Ammon's horn (tissue), 1 donor: ENCODE measurements at regions not wholly inside any gene's neighbourhood (a gene's known extent, or its start where the extent isn't known, plus 50 kb on each side); places are given as distances from the start of the nearest gene placed in this dataset.

Experiments
- DNase-seq: peaks from one replicate; pipeline ENCODE4 v3.0.0-alpha.2; 2016; ENCODE audit warnings: low spot score

- no peak for DNase-seq
Measured at GRCh38 chr3:117892431-117892841, 1142.2 kb downstream of the IGSF11 start.

- DNase-seq = no peak
Measured at GRCh38 chr3:117893001-117893400, 1141.6 kb downstream of the IGSF11 start.

- DNase-seq = no peak
Measured at GRCh38 chr3:117893638-117894037, 1141.0 kb downstream of the IGSF11 start.

GRCh38 chr3:117898722-117899522 is 1135.7 kb downstream of the IGSF11 start:
- DNase-seq = peak; percentile 31

- no peak for DNase-seq
Measured at GRCh38 chr3:117903226-117903625, 1131.4 kb downstream of the IGSF11 start.

- no peak for DNase-seq
Measured at GRCh38 chr3:117910820-117911521, 1123.7 kb downstream of the IGSF11 start.

- no peak for DNase-seq
Measured at GRCh38 chr3:117912352-117912751, 1122.3 kb downstream of the IGSF11 start.

GRCh38 chr3:117914540-117915100 is 1120.0 kb downstream of the IGSF11 start:
- DNase-seq = no peak

GRCh38 chr3:117916839-117917238 is 1117.8 kb downstream of the IGSF11 start:
- no peak for DNase-seq

- DNase-seq = no peak
Measured at GRCh38 chr3:117919621-117920020, 1115.0 kb downstream of the IGSF11 start.

GRCh38 chr3:117920253-117920898 is 1114.3 kb downstream of the IGSF11 start:
- DNase-seq = peak; percentile 38

GRCh38 chr3:117921411-117921810 is 1113.2 kb downstream of the IGSF11 start:
- DNase-seq = no peak

- DNase-seq = peak; percentile 16
Measured at GRCh38 chr3:117922039-117922438, 1112.6 kb downstream of the IGSF11 start.

GRCh38 chr3:117926819-117927218 is 1107.8 kb downstream of the IGSF11 start:
- DNase-seq = no peak

GRCh38 chr3:117927825-117928224 is 1106.8 kb downstream of the IGSF11 start:
- no peak for DNase-seq

GRCh38 chr3:117928836-117929235 is 1105.8 kb downstream of the IGSF11 start:
- no peak for DNase-seq

- DNase-seq = no peak
Measured at GRCh38 chr3:117932441-117932840, 1102.2 kb downstream of the IGSF11 start.

- DNase-seq = no peak
Measured at GRCh38 chr3:117936159-117936558, 1098.5 kb downstream of the IGSF11 start.

GRCh38 chr3:117938974-117939373 is 1095.7 kb downstream of the IGSF11 start:
- no peak for DNase-seq

- DNase-seq = peak; percentile 61
Measured at GRCh38 chr3:117939425-117940027, 1095.1 kb downstream of the IGSF11 start.

GRCh38 chr3:117941015-117941414 is 1093.6 kb downstream of the IGSF11 start:
- DNase-seq = no peak

- no peak for DNase-seq
Measured at GRCh38 chr3:117941756-117942155, 1092.9 kb downstream of the IGSF11 start.
